Medulla oblongata (tissue), 1 donor: ENCODE measurements at regions not wholly inside any gene's neighbourhood (a gene's known extent, or its start where the extent isn't known, plus 50 kb on each side); places are given as distances from the start of the nearest gene placed in this dataset.

Experiments used
- DNase-seq: peaks from one replicate; pipeline ENCODE4 v3.0.0-alpha.2; 2015; ENCODE audit errors: extremely low spot score

DNA sequence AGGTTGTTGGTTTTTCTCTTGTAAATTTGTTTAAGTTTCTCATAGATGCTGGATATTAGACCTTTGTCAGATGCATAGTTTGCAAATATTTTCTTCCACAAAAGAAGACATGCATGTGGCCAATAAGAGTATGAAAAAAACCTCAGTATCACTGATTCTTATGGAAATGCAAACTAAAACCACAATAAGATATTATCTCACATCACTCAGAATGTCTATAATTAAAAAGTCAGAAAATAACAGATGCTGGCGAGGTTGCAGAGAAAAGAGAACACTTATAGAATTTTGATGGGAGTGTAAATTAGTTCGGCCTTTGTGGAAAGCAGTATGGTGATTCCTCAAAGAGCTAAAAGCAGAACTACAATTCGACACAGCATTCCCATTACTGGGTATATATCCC lies 1355.6 kb downstream of the FAM133A start:
- no peak for DNase-seq

DNA sequence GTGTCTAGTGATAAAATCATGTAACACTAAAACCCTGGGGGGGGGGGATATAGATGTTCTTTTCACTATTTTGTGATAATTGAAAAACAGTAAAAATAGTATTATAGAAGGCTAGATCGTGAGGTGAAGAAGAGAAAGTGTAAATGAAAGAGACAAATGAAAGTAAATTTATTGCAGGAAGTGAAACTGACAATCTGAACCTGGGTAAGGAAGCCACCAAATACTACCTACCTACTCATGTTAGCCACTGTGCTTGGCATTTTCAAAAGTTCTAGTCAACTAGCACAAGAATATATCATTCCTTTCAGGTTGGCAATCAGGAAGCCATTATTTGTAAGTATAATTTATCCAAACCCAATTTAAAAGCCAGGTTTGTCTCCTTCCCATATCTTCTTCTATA lies 1366.1 kb downstream of the FAM133A start:
- no peak for DNase-seq

DNA sequence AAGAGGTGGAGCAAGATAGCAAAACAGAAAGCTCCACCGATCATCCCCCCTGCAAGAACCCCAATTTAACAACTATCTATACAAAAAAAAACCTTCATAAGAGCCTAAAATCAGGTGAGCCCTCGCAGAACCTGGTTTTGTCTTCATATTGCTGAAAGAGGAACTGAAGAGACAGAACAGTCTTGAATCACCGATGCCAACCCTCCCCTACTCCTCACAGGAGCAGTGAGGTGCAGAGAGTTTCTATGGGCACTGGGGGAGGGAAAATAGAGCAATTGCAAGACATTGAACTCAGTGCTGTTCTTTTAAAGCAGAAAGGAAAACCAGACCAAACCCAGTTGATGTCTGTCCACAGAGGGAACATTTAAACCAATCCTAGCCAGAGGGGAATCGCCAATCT lies 1370.3 kb downstream of the FAM133A start:
- DNase-seq, result no peak

DNA sequence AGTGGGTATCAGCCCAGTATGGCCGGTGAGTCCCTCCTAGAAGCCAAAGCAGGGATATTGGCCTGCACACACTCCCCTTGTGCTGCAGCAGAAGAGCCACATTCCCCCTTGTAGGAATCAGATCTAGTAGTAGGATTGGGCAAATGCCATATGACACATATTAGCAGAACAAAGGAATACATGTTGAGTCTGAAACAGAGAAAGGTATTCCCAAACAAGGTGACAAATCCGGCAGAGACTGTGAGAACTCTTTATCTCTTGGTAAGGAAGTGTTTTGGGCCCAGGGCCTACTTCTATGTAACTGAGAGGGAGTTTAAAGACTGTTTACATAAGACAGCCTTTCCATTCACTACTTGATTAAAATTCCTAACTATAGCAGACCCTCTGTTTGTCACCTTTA lies 1382.0 kb downstream of the FAM133A start:
- DNase-seq, result no peak

DNA sequence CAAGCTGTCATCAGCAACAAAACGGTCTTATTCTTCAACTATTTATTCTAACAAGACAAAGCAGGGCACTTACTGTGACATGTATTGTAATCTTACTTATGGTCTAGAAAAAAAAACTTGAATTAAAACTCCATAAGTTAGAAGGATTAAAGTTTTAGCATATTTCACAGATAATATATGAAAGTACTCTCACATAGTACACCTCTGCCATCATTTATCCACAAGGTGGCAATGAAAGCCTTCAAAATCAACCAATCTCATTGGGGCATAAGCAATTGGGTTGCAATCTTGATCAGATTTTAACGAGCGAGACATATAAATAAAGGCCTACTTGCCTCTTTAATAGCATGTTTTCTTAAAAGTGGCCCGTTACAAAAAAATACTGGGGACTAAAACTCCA lies 1382.9 kb downstream of the FAM133A start:
- DNase-seq, result no peak

DNA sequence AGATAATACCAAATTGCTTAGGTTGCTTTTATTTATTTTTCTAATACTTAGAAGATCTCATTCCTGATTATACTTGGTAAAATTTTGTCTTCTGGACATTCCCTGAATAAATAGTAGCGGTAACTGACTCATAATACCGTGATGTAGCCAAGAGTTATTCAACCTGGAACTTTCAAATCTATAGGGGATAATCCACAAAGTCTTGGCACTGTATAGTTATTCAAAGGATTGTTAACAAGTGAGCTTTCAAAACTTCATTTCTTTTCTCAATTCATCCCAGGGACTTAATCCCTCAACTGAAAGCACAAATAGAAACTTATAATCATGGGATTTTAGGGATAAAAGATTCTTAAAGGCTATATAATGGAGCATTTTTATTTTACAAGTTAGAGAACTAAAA lies 1383.3 kb downstream of the FAM133A start:
- no peak for DNase-seq

DNA sequence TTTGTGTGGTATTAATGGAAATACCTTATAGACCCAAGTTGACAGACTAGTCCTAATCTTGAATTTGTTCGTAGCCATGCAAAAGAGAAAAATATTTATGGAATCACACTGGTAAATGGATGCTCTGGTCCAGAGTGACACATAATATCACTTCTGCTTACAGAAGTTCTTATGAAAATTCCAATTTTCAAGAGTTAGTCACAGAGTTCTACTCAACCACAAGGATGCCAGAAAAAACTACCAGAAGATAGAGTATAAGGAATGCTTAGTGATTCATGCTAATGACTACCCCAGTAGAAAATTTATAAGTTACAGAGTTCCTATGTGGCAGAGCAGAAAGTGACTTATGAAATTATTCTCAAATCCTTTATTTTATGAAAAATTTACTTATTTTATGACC lies 1384.8 kb downstream of the FAM133A start:
- no peak for DNase-seq

DNA sequence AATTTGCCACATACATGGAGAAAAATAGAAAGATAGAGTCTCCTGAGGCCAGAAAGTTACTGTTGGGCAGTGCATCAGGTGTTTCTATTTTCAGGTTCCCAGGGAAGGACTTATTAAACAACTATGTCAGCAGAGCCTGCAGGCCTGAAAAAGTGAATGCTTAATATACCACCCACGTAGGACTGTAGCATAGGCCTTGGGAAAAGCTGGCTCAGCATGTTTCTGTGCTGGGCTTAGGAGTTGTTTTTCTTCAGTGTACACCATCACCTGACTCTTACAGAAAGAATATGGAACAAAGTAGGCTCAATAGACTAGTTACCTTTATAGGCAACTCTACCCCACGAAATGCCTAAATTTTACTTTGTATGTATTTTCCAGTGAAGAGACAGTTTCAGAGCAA lies 1385.9 kb downstream of the FAM133A start:
- DNase-seq, result no peak

DNA sequence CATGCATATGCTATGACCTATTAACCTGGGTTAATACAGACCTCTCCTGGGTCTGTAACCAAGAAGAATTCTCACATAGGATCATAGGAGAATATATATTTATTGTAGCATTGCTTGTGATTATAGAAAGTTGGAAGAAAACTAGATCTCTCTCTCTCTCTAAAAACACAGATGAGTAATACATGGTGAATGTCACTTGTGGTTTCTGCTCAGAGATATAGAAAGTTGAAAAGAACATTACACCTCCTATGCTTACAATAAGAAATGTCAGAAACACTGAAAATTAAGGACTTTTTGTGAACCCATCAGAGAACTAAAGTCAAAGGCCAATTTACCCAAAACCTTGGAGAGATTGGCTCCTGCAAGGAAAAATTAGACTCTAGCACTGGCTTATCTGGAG lies 1389.5 kb downstream of the FAM133A start:
- DNase-seq, result no peak

DNA sequence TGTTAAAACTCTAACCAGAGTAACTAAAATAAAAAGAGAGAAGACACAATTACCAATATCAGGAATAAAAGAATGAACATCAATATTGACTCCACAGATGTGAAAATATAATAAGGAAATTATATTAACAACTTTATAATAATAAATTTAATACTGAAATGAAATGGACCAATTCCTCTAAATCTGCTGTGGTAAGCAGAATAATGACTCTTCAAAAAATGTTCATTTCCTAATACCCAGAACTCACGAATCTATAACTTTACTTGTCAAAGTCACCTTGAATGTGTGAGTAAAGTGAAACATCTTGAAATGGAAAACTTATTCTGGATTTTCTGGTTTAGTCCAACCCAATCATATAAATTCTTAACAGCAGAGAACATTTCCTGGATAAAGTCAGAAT lies 1391.1 kb downstream of the FAM133A start:
- no peak for DNase-seq

DNA sequence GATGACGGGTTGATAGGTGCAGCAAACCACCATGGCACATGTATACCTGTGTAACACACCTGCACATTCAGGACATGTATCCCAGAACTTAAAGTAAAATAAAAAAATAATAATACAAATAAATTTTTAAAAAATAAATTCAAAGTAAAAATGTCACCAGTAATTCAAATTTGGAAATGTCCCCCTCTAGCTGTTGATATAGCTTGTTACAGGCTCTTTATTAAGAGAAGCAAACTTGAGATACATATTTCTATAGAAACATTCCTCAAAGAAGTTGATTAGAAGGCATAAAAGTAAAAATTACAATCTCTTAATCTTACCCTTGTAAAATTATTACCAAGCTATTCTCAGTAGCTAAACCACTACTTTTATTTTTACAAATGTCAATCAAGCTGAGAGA lies 1397.0 kb downstream of the FAM133A start:
- no peak for DNase-seq

DNA sequence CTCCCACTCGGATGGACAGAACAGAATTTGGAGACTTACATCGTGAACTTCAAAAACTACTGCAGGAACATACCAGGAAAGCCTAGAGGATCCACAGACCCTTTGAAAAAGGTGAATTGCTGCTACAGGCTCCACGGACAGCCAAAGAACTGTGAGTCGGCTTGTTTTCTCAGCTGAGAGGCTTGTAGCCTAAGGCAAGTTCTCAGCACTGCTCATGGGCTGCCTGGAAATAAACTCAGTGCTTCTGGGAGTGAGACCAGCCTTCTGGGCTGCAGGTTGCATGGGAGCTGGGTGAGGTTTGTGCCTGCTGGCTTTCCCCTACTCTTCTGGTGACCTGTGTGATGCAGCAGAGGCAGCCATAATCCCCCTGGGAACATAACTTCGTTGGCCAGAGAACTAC lies 1397.6 kb downstream of the FAM133A start:
- no peak for DNase-seq

DNA sequence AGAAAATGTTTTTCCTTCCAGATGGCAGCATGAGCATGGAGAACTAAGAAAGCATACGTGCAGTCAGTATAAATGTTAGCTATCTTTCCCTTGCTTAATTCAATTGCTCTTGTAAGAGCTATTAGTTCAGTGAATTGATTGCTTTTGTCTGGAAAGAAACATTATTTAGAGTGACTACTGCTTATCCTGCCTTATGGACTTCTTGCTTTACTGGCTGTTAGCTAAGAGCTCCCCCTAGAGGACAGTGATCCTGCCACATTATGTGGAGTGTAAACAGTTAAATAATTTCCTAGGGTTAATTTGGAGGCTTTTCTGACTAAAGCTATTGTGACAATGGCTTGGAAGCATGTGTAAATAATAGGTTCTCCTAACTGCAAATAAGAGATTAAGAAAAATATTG lies 1402.4 kb downstream of the FAM133A start:
- no peak for DNase-seq

DNA sequence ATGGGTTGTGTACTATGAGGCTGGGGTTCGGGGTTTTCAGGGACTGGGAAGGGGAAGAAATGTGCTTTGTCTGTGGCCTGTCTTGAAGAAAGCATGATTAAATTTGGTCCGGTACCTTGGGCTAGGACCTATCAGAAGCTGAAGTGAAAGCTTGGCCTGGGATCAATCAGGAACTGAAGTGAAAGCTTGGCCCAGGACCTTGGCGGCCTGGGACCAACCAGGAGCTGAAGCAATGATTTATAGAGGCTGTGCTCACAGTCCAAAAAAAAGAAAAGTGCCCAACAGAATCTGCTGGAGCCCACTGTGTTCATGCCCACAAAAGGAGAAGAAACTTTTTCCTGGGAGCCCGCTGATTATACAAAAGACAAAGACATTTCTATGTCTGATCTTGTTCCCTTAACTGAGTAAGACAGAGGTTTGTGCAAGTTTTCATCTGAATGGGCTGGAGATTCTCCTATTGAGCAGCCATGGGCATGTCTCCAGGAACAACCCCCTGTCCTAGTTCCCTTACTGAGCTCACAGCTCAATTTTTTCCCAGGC lies 1427.9 kb downstream of the FAM133A start:
- peak; percentile 3 for DNase-seq

DNA sequence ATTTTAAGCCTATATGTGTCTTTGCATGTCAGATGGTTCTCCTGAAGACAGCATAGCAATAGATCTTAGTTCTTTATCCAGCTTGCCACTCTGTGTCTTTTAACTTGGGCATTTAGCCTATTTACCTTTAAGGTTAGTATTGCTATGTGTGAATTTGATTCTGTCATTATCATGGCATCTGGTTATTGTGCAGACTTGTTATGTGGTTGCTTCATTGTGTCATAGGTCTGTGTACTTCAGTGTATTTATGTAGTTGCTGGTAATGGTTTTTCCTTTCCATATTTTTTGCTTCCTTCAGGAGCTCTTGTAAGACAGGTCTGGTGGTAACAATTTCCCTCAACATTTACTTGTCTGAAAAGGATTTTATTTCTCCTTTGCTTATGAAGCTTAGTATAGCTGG lies 1443.5 kb downstream of the FAM133A start:
- DNase-seq, result no peak

DNA sequence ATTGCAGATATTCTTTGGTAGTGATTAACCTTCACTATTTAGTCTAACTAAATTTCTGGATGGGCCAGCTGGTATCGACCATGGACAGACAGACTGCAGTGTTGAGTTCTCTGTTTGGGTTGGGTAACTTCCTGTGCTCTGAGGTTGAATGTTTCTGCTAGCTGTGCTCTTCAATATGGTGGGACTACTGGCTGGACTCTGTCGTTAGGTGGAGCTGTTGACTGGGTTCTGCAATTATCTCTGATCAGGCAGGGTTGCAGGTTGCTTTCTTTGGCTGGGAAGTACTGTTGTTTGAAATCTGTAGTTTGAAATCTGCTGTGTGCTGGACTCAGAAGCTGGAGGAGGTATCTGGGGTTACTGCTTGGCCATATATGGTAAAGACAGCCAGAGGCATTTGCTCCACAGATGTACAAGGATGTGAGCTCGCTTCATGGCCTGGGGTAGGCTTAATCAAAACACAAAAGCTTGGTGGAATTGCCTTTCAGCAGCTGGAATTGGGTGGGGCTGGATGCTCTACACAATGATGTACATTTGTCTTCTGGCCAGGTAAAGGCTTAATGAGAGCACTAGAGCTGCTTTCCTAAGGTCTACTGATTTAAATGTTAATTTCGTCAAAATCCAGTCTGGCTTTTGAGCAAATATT lies 1472.0 kb downstream of the FAM133A start:
- DNase-seq, result no peak

DNA sequence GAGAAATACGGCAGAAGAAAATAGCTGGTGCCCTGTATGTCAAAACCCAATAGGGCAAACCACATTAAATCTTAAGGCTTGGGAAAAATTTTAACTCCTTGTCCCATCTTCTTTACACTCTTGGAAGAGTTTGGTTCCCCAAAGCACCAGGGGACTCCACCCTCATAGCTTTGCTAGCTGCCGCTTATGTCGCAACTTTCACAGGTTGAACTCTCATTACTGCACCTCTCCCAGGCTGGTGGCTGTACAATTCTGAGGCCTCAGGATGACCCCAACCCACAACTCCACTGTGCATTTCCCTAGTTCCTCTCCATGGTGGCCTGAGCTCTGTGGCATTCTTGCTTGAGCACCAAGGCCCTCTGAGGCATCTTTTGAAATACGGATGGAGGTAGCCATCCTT lies 1478.8 kb downstream of the FAM133A start:
- no peak for DNase-seq

DNA sequence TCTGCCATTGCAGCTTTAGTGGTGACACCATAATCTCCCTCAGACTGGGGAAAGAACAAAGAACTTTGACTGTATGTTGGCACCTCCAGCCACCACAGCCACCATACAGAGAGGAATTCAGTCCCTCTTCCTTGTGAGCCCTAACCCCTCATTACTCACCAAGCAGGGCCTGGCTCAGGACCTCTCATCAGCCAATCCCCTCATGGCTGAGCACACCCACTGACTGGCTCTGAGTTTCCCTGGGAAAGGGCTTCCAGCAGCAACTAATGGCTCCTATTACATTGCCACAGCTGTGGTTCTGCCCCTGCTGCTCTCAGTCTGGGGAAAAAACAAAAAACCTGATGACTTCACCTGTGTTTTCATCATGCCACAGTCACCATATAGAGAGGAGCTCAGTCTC lies 1482.6 kb downstream of the FAM133A start:
- DNase-seq, result no peak
